Caco-2 (cell line): ENCODE measurements at regions not wholly inside any gene's neighbourhood (a gene's known extent, or its start where the extent isn't known, plus 50 kb on each side); places are given as distances from the start of the nearest gene placed in this dataset.
"Not testable (repeated sequence)": the region's sequence is repeated elsewhere in the genome, so short reads cannot be mapped to it uniquely, and the experiment has no call there.

Source experiments
- BruUV-seq: library from RNA; stranded (reverse); fragments of 400-500 nt; replicated peaks from 2 replicates; lab custom pipeline; 2021; lab: Mats Ljungman, UMichigan
- CTCF ChIA-PET: fragments of 300-600 bp; sonication (Branson Sonifier 250); formaldehyde crosslinking; loops from one replicate; lab custom pipeline; 2022; ENCODE audit warnings: antibody characterized with exemption; lab: Charles Lee
- POLR2A ChIA-PET: fragments of 300-600 bp; sonication (Branson Sonifier 250); formaldehyde crosslinking; loops from one replicate; lab custom pipeline; 2022; ENCODE audit warnings: antibody characterized with exemption; lab: Charles Lee
- DNase-seq, 2 experiments: peaks; one replicate each; pipeline versions ENCODE4 v3.0.0 to v3.0.0-alpha.2; 2020 to 2022
- H3K27me3 ChIP-seq: replicated peaks from 2 replicates; pipeline ENCODE4 v1.6.0; 2011; ENCODE audit warnings: low read length; ENCODE audit not compliant: control insufficient read depth, insufficient read depth
- H3K36me3 ChIP-seq: 2 replicates; pipeline ENCODE4 v1.5.1; 2011; ENCODE audit warnings: low read length; ENCODE audit not compliant: control insufficient read depth, insufficient read depth
- H3K4me1 ChIP-seq: fragments of 250-450 bp; sonication (Bioruptor Pico); 2 replicates; pipeline ENCODE4 v1.5.1; 2020; ENCODE audit warnings: mild to moderate bottlenecking
- H3K4me3 ChIP-seq: 2 replicates; pipeline ENCODE4 v1.5.1; 2011; ENCODE audit warnings: low read depth, mild to moderate bottlenecking, control low read depth, low read length
- H3K9me3 ChIP-seq: fragments of 250-450 bp; sonication (Bioruptor Pico); 2 replicates; pipeline ENCODE4 v1.5.1; 2020; ENCODE audit warnings: mild to moderate bottlenecking, moderate library complexity
- H3K27ac Mint-ChIP-seq: one replicate; pipeline ENCODE4 v1.8.0; 2022; ENCODE audit warnings: mixed read lengths; ENCODE audit not compliant: unreplicated experiment
- H3K27me3 Mint-ChIP-seq: one replicate; pipeline ENCODE4 v1.8.0; 2022; ENCODE audit warnings: mixed read lengths; ENCODE audit not compliant: insufficient read depth, unreplicated experiment
- H3K36me3 Mint-ChIP-seq: one replicate; pipeline ENCODE4 v1.8.0; 2022; ENCODE audit warnings: mild to moderate bottlenecking, mixed read lengths; ENCODE audit not compliant: insufficient read depth, unreplicated experiment
- H3K4me1 Mint-ChIP-seq: one replicate; pipeline ENCODE4 v1.8.0; 2022; ENCODE audit warnings: low read depth, mixed read lengths; ENCODE audit not compliant: unreplicated experiment
- H3K4me3 Mint-ChIP-seq: one replicate; pipeline ENCODE4 v1.8.0; 2022; ENCODE audit warnings: mild to moderate bottlenecking, moderate library complexity, mixed read lengths; ENCODE audit not compliant: unreplicated experiment
- H3K9me3 Mint-ChIP-seq: one replicate; pipeline ENCODE4 v1.8.0; 2022; ENCODE audit warnings: mixed read lengths; ENCODE audit not compliant: unreplicated experiment
- CTCF ChIP-seq, 2 experiments: fragments of 200-600 bp in 1 of 2; IDR thresholded peaks; 1 replicate in 1 of 2; 2 replicates in 1 of 2; pipeline versions ENCODE4 v1.5.1 to v1.8.0; 2011 to 2022; ENCODE audit warnings: antibody characterized with exemption in 1 of 2, control low read depth in 1 of 2, inconsistent platforms in 1 of 2, low read depth in 1 of 2, low read length in 1 of 2, mild to moderate bottlenecking in 1 of 2, moderate library complexity in 1 of 2; ENCODE audit not compliant: insufficient read depth in 1 of 2, severe bottlenecking in 1 of 2, unreplicated experiment in 1 of 2
- intact Hi-C: fragments of 100-400 bp; cut with micrococcal nuclease; formaldehyde crosslinking; loops from one replicate; pipeline ENCODE4 v1.10.0; 2022; ENCODE audit not compliant: unreplicated experiment

GRCh38 chr14:52124791-52125684, 56.2 kb upstream of the NID2 start:
- H3K4me1 Mint-ChIP-seq: peaks cover 7% of the 10 kb centered on the region
- CTCF ChIA-PET: no interaction called here
- BruUV-seq: no TSS peak
- POLR2A ChIA-PET: no interaction called here
- H3K9me3 Mint-ChIP-seq: no peaks in the 10 kb centered on the region
- Histone ChIP-seq H3K4me3 (no peak overlapping the region), H3K36me3 (no peaks in the 10 kb centered on the region), H3K27me3 (no peaks in the 10 kb centered on the region), H3K9me3 (no peaks in the 10 kb centered on the region), H3K4me1 (peaks cover 6% of the 10 kb centered on the region; the same call in 1 of the 2 replicates)
- no peak overlapping the region for H3K27ac Mint-ChIP-seq
- TF ChIP-seq CTCF (IDR thresholded peaks at IDR 0.05; ENCODE audit: insufficient read depth in 1 of 2, low read depth in 1 of 2, low read length in 1 of 2, severe bottlenecking in 1 of 2, unreplicated experiment in 1 of 2): no peak
- H3K36me3 Mint-ChIP-seq: no peaks in the 10 kb centered on the region
- no peak for DNase-seq
- intact Hi-C loops: no loop called here
- H3K27me3 Mint-ChIP-seq: no peaks in the 10 kb centered on the region
- no peak overlapping the region for H3K4me3 Mint-ChIP-seq

- H3K27ac Mint-ChIP-seq, H3K36me3 Mint-ChIP-seq, CTCF ChIA-PET, H3K4me1 ChIP-seq, H3K4me3 ChIP-seq, POLR2A ChIA-PET, intact Hi-C loops, DNase-seq, H3K27me3 Mint-ChIP-seq, H3K4me1 Mint-ChIP-seq, H3K36me3 ChIP-seq, H3K27me3 ChIP-seq, H3K9me3 ChIP-seq, BruUV-seq, H3K4me3 Mint-ChIP-seq, H3K9me3 Mint-ChIP-seq: not testable (repeated sequence)
Observed at GRCh38 chr14:52122163-52122562, 53.3 kb upstream of the NID2 start.

- Histone ChIP-seq H3K4me1 (peaks cover 6% of the 10 kb centered on the region; the same call in 1 of the 2 replicates), H3K9me3 (no peaks in the 10 kb centered on the region), H3K36me3 (no peaks in the 10 kb centered on the region), H3K4me3 (no peak overlapping the region), H3K27me3 (no peaks in the 10 kb centered on the region)
- intact Hi-C loops: no loop called here
- H3K36me3 Mint-ChIP-seq: no peaks in the 10 kb centered on the region
- no peak for TF ChIP-seq CTCF (IDR thresholded peaks at IDR 0.05; ENCODE audit: insufficient read depth in 1 of 2, low read depth in 1 of 2, low read length in 1 of 2, severe bottlenecking in 1 of 2, unreplicated experiment in 1 of 2)
- ChIA-PET POLR2A (no interaction called here), CTCF (no interaction called here)
- BruUV-seq: no TSS peak
- no peaks in the 10 kb centered on the region for H3K27me3 Mint-ChIP-seq
- H3K27ac Mint-ChIP-seq: no peak overlapping the region
- DNase-seq: no peak
- H3K4me1 Mint-ChIP-seq: peaks cover 8% of the 10 kb centered on the region
- no peak overlapping the region for H3K4me3 Mint-ChIP-seq
- H3K9me3 Mint-ChIP-seq: no peaks in the 10 kb centered on the region
Observed at GRCh38 chr14:52121441-52121840, 52.6 kb upstream of the NID2 start.
